Dermis blood vessel endothelial cell (primary cell): ENCODE measurements at regions not wholly inside any gene's neighbourhood (a gene's known extent, or its start where the extent isn't known, plus 50 kb on each side); places are given as distances from the start of the nearest gene placed in this dataset.

Experiments
- DNase-seq: peaks from one replicate; pipeline ENCODE4 v3.0.0; 2010

DNA sequence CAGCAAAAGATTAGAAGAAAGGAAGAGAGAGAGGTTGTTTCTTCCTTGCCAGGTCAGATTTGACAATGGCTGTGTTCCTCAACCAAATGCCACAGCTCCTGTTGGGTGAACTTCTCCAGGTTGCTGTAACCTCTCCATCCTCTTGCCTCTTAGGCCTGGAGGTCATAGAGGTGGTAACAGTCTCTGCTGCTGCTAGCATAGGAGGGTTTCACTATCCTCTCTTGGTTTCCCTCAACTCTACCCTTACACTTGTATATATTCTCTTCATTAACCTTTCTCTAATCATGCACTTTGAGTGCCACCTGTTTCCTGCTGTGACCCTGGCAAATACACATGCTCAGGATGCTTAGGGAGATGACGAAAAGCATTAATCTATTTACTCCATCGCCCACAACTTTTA lies 67.7 kb upstream of the HIF1A start:
- no peak for DNase-seq

DNA sequence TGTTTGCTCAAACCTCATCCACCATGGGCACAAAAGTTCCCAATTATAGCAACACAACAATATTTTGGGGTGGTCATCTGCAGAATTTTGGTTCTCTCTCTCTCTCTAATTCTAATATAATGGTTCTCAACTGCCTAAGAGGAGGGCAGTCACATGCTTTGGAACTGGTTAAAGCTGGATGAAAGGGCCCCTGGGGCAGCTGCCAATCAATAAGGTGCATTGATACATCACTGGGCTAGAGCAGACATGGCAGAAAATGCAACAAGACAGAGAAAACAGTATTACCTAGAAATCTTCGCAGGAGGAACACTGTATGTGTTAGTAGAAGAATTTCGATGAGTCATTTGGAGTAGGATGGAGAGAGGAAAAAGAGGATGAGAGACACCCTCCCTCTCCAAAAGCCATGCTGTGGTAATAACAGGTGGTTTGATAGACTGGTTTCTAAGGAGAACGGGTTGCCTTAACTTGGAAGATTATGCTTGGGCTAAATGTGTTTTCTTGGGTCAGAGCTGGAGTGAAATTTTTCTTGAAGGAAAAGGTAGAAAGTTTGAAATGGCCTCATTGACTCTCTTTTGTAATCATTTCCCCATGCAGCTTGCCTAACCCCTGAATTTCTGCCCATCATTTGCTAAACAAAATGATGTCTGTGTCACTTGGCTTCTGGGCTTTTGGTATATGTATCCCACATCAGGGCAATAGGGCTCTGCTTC lies 67.1 kb upstream of the HIF1A start:
- no peak for DNase-seq

DNA sequence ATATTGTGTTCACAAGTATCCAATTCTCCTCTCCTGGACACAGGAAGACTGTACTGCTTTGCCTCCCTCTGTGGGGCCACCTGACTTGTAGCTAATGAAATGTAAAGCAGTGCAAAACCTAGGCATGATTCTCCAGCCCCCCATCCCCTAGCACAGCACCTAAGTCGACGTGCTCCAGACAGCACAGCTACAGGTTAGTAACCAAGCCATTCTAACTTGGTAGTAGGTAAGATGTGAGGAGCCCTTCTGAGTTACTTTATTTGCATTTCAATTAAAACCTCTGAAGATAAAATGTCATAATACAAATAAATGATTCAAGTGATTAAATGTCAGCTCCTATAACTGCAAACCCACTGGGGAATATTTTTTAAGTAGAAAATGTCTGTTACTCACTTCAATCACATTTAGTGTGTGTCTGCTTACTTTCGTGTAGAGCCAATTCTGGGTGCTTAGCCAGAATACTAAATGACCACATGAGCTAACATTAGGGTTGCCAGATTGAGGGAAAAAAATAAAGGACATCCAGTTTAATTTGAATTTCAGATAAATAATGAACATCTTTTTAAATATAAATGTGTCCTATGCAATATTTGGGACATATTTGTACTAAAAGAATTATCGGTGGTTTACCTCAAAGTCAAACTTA lies 64.8 kb upstream of the HIF1A start:
- DNase-seq = no peak

- DNase-seq = no peak
These were observed 64.1 kb upstream of the HIF1A start for GRCh38 chr14:61631045-61631687.

GRCh38 chr14:61632401-61632800 lies 62.9 kb upstream of the HIF1A start:
- no peak for DNase-seq

DNA sequence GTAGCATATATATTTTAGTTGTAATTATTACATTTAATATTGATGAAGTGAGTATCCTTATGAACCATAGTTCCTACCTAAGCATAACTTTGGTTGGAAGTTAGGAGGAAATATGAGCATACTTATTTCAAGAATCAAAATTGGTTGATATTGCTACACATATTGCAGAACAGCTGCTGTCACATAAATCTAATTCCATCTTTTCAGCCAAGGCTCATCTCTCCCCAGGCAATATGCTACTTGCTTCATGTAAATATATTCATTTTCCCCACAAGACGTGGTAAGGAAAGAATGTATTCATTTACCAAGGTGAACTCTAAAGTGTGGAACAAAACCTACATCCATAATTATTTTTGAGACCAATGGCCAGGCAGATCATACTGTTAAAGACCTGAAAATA lies 62.5 kb upstream of the HIF1A start:
- DNase-seq = no peak

DNA sequence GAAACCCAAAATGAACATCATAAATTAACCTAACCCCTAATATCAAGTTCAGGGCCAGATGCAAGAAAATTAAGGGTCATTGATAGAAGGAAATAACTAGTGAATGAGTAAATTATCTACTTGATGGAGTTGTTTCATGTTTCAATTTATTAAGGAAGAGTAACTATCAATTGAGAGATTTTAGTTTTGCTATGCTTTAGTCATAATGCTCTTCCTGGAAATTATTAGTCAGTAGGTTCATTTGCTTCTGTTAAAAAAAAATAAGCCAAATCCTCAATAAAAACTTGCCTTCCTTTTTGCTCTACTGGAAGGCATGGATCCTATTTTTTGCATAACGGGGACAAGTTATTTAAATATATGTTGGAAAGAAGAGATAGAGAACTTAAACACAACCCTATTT lies 59.0 kb upstream of the HIF1A start:
- no peak for DNase-seq

DNA sequence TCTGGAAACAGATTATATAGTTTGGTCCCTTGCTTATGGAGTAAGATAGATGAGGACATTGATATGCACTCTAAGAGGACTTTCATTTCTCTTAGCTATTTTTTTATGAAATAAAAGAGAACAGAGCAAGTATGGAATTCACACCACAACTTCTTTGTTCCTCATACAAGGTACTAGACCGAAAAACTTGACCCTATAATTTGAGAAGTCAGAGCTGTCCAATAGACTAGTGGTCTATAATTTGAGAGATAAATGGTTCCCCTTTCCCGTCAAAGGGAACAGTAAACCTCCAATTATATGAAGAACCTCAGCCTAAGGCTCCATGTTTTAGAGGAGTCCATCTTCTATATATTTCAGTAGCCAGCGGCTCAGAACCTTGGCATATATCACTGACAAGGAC lies 58.5 kb upstream of the HIF1A start:
- DNase-seq = no peak

GRCh38 chr14:61638595-61639387 lies 56.5 kb upstream of the HIF1A start:
- no peak for DNase-seq

DNA sequence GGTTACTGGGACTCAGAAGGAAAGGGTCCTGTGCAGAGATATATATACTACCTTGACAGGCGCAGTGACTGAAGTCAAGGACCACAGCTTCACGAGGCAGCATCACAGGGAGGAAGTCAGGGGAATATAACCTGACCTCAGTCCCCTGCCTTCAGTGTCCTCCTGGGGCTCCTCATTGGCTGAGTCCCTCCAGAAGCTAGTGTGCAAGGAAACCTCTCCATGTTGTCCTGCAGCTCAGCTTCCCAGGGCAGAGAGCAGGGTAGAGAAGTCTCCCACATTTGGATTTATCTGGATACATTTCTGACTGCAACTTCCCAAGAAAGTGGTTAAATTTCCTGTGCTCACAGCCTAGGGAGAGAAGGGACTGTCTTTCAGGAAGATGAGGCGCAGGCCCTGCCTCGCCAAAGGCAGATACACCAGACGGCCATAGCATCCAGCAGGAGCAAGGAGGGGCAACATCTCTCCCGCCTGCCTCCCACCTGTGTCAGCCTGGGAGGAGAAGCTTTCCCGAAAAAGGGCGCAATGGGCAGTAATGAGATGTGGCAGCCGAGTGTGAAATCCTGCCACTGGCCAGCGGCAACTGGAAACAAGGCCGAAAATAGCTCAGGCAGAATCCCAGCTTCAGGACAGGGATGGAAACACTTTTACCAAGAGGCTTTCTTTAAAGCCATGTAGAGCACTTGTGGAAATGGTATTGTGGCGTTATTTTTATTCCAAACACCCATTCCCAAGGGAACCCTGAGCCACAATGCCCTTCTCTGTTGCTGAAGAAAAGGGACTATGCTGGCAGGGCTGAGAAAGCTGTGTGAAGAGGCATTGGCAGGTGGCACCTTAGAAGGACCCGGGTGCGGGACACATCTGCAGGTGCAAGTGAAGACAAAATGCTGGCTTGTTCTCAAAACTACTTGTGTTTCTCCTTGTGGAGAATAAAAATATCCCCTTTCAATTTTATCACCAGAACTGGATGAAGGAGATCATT lies 54.9 kb upstream of the HIF1A start:
- no peak for DNase-seq

- DNase-seq = no peak
These were observed 53.2 kb upstream of the HIF1A start for GRCh38 chr14:61641914-61642613.

DNA sequence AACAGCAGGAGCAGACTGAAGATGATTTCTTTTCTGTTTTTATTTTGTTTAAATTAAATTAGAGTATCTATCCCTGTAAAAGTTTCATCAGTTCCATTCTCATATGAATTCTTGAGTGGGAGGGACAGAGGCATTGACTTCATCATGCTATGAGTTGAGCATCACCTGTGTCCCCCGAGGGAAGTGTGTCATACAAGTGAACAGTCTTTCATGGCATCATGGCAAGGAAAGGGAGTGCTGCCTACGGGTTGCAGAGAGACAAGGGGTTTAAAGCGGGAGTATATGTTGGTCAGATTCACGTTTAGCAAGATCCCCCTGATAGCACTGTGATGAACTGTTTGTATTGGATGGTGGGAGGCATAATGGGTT lies 52.7 kb upstream of the HIF1A start:
- DNase-seq = no peak

GRCh38 chr14:61643555-61643954 lies 51.8 kb upstream of the HIF1A start:
- no peak for DNase-seq

- DNase-seq = no peak
These were observed 51.1 kb upstream of the HIF1A start for GRCh38 chr14:61644175-61644574.

DNA sequence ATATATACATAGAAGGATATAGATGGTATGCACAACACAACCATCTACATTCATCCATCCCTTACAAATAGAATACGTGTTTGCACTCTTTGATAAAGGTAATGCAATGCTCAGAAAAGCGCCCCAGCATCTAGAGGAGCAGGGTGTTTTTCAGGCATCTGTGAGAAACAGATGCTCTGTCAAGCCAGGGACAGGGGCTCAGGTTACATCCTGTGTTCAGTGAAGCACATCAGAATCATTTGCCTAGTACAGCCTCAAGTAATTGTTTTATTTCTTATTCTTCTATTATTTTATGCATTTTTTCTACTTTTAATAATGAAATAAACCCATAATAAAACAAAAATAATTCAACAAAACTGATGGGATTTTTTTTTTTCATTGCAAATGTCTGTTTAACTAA lies 50.5 kb upstream of the HIF1A start:
- no peak for DNase-seq

- no peak for DNase-seq
These were observed 50.1 kb upstream of the HIF1A start for GRCh38 chr14:61645247-61645646.
